Common myeloid progenitor, CD34-positive (primary cell): ENCODE measurements at regions not wholly inside any gene's neighbourhood (a gene's known extent, or its start where the extent isn't known, plus 50 kb on each side); places are given as distances from the start of the nearest gene placed in this dataset.
"Not testable (repeated sequence)": the region's sequence is repeated elsewhere in the genome, so short reads cannot be mapped to it uniquely, and the experiment has no call there.

Experiments
- CTCF ChIA-PET: fragments of 350-600 bp; sonication (Branson Sonifier 250); formaldehyde crosslinking; loops from one replicate; lab custom pipeline; 2021; ENCODE audit warnings: antibody characterized with exemption; lab: Charles Lee
- POLR2A ChIA-PET: fragments of 350-600 bp; sonication (Branson Sonifier 250); formaldehyde crosslinking; loops from one replicate; lab custom pipeline; 2021; ENCODE audit warnings: antibody characterized with exemption; lab: Charles Lee
- DNase-seq, 3 donors: peaks; one replicate each; pipeline versions ENCODE4 v3.0.0 to v3.0.0-alpha.2; 2013
- H3K27ac ChIP-seq, 2 experiments: 1 replicate in 1 of 2; 2 replicates in 1 of 2; pipeline ENCODE4 v1.7.0; 2013; ENCODE audit warnings: inconsistent platforms in 2 of 2, low read length in 2 of 2, mild to moderate bottlenecking in 2 of 2, low read depth in 1 of 2, moderate library complexity in 1 of 2; ENCODE audit not compliant: severe bottlenecking in 2 of 2, insufficient read depth in 1 of 2, poor library complexity in 1 of 2
- H3K27me3 ChIP-seq, 5 experiments: replicated peaks in 2 of 5; 1 replicate in 3 of 5; 2 replicates in 2 of 5; pipeline versions ENCODE4 v1.6.1 to v1.7.0; 2013; ENCODE audit warnings: low read length in 4 of 5, mild to moderate bottlenecking in 2 of 5, moderate library complexity in 2 of 5, inconsistent platforms in 1 of 5; ENCODE audit not compliant: insufficient read depth in 5 of 5, control insufficient read depth in 4 of 5
- H3K36me3 ChIP-seq, 4 experiments: 1 replicate in 2 of 4; 2 replicates in 2 of 4; pipeline versions ENCODE4 v1.6.1 to v1.7.0; 2013; ENCODE audit warnings: low read length in 3 of 4, control low read depth in 1 of 4, mild to moderate bottlenecking in 1 of 4; ENCODE audit not compliant: control insufficient read depth in 4 of 4, insufficient read depth in 4 of 4
- H3K4me1 ChIP-seq, 4 experiments: 1 replicate in 3 of 4; 2 replicates in 1 of 4; pipeline versions ENCODE4 v1.6.1 to v1.7.1; 2013; ENCODE audit warnings: low read length in 3 of 4, mild to moderate bottlenecking in 3 of 4, control low read depth in 1 of 4, inconsistent platforms in 1 of 4, moderate library complexity in 1 of 4; ENCODE audit not compliant: control insufficient read depth in 4 of 4, insufficient read depth in 4 of 4; ENCODE audit errors: control extremely low read depth in 1 of 4
- H3K4me3 ChIP-seq, 7 experiments: 1 replicate in 4 of 7; 2 replicates in 3 of 7; pipeline versions ENCODE4 v1.5.1 to v1.7.0; 2013; ENCODE audit warnings: mild to moderate bottlenecking in 7 of 7, low read length in 6 of 7, moderate library complexity in 6 of 7, inconsistent platforms in 2 of 7, low read depth in 2 of 7, control low read depth in 1 of 7; ENCODE audit not compliant: insufficient read depth in 4 of 7, control insufficient read depth in 1 of 7; ENCODE audit errors: extremely low read depth in 1 of 7
- H3K9me3 ChIP-seq, 5 experiments: 1 replicate in 4 of 5; 2 replicates in 1 of 5; pipeline versions ENCODE4 v1.6.1 to v1.7.1; 2013; ENCODE audit warnings: low read length in 4 of 5, mild to moderate bottlenecking in 2 of 5, inconsistent platforms in 1 of 5, low read depth in 1 of 5, moderate library complexity in 1 of 5; ENCODE audit not compliant: control insufficient read depth in 4 of 5, insufficient read depth in 2 of 5; ENCODE audit errors: control extremely low read depth in 1 of 5
- WGBS: methylation state at CpG from one replicate; pipeline ENCODE4 v1.1.5; 2013; ENCODE audit not compliant: insufficient coverage; 5-methylcytosine and 5-hydroxymethylcytosine counted together

DNA sequence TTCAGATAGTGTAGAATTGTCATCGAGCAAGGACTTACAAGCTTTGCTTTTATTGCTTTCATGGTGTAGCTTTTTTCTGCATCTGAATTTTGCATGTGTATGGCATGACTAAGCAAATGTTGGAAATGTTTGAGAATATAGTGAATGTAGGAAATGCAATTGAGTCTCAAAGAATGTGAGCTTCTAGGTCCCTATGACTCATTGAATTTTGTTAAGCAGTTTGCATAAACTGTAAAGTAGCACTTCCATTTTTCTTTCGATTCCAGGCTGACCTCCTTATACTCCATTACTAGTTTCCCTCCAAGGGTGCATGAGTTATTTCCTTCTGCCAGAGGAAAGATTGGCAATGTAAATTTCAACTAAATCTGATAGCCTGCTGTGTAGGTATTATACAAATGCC, 619.2 kb downstream of the DIPK2A start:
- no peak overlapping the region for H3K4me3 ChIP-seq
- H3K27ac ChIP-seq: no peak overlapping the region
- DNase-seq: peak in 2 of 3 donors; percentile 15 to 29
- H3K9me3 ChIP-seq: peaks cover 0 to under 1% (median 0%) of the 10 kb centered on the region in 5 experiments
- WGBS: 92% methylated on average over 2 of the region's 2 CpGs
- peaks cover 0 to 6% (median 2%) of the 10 kb centered on the region in 4 experiments for H3K4me1 ChIP-seq
- no peaks in the 10 kb centered on the region for H3K27me3 ChIP-seq
- no peaks in the 10 kb centered on the region for H3K36me3 ChIP-seq
- ChIA-PET CTCF (no interaction called here), POLR2A (no interaction called here)

DNA sequence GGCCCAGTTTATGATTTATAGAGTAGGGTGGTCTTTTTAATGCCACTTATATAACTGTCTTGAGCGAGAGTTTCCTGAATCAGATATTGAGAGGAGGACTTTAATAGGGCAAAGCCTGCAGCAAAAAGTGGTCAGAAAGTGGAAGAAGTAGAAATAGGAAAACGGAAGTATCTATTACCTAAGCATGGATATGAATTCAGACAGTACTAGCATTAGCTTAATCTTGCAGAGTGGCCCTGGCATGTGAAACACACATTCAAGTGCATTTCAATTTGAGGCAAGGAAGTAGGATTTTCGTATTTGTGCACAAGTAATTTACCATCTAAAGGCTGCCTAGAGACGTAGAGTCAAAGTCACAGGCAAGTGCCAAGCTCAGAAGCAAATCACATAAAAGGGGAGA, 622.3 kb downstream of the DIPK2A start:
- Histone ChIP-seq H3K4me1 (no peaks in the 10 kb centered on the region), H3K27me3 (no peaks in the 10 kb centered on the region), H3K9me3 (peaks cover 0 to 9% (median 4%) of the 10 kb centered on the region in 5 experiments), H3K27ac (no peak overlapping the region), H3K4me3 (no peak overlapping the region), H3K36me3 (no peaks in the 10 kb centered on the region)
- 86% methylated on average over 3 of the region's 4 CpGs for WGBS
- CTCF ChIA-PET: no interaction called here
- POLR2A ChIA-PET: interaction anchor here (0.6 kb wide), 1 partner anchor 78 kb away, joined by 4 read pairs; no protein-coding TSS in a partner anchor
- peak in 1 of 3 donors; percentile 6 for DNase-seq

GRCh38 chr3:144620236-144620635, 648.6 kb downstream of the DIPK2A start:
- 92% methylated on average over 7 of the region's 7 CpGs for WGBS
- H3K27me3 ChIP-seq, DNase-seq, POLR2A ChIA-PET, H3K4me1 ChIP-seq, H3K4me3 ChIP-seq, H3K36me3 ChIP-seq, CTCF ChIA-PET, H3K27ac ChIP-seq, H3K9me3 ChIP-seq: not testable (repeated sequence)

DNA sequence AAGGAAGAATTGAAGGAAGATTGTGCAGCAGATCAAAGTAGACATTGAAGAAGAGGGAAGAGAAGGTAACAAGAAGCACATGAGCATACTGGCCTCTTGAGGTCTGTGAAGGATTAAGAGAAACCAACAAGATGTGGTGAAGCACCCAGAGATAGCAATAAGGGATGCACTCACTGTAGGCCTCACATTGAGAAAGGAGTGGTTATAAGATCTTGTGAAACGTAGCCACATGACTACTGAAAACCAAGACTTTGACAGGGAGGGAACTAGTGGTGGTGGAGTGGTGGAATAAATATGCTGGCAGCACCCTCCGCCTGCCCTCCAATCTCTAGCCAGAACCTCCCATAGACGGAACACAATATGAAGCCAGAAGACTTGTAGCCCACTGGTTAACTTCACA, 651.2 kb downstream of the DIPK2A start:
- Histone ChIP-seq H3K9me3 (peaks cover 0 to 1% (median 0%) of the 10 kb centered on the region in 5 experiments), H3K36me3 (no peaks in the 10 kb centered on the region), H3K27ac (no peak overlapping the region), H3K27me3 (no peaks in the 10 kb centered on the region), H3K4me3 (no peak overlapping the region), H3K4me1 (no peaks in the 10 kb centered on the region)
- ChIA-PET CTCF (no interaction called here), POLR2A (no interaction called here)
- peak in 2 of 3 donors; percentile 2 to 3 for DNase-seq
- WGBS: 96% methylated on average over 3 of the region's 3 CpGs

DNA sequence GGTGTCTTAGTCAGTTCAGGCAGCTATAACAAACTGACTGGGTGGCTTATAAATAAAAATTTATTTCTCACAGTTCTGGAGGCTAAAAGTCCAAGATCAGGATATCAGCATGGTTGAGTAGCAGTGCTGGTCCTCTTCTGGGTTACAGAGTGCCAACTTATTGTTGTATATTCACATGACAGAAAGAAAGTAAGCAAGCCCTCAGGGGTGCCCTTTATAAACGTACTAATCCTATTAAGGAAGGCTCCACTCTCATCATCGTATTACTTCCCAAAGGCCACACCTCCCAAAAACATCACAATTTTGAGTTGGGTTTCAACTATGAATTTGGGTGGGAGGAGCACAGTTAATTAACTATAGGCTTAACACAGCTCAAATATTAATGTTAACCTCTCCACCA, 653.0 kb downstream of the DIPK2A start:
- CTCF ChIA-PET: no interaction called here
- Histone ChIP-seq H3K36me3 (no peaks in the 10 kb centered on the region), H3K9me3 (no peaks in the 10 kb centered on the region), H3K4me3 (no peak overlapping the region), H3K27ac (no peak overlapping the region), H3K27me3 (no peaks in the 10 kb centered on the region), H3K4me1 (no peaks in the 10 kb centered on the region)
- POLR2A ChIA-PET: no interaction called here
- WGBS: no CpG with 5 or more reads among the region's 2 CpGs
- no peak for DNase-seq

DNA sequence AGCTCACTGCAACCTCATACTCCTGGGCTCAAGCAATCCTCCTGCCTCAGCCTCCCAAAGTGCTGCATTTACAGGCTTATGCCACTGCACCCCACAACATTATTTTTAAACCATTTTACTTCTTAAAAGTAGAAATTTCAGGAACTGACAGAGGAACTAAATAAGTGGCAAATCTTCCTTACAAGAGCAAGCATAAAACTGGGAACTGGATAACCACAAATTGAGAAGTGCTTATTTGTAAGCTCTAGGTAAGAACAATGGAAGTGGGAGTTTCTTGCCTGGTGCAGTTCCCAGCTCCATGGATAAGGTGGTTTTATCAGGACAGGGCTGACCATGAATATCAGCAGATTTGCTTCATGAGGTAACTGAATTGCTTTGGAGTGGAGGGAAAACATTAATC, 655.2 kb downstream of the DIPK2A start:
- Histone ChIP-seq H3K27me3 (no peaks in the 10 kb centered on the region), H3K9me3 (no peaks in the 10 kb centered on the region), H3K4me3 (no peak overlapping the region), H3K4me1 (no peaks in the 10 kb centered on the region), H3K36me3 (no peaks in the 10 kb centered on the region), H3K27ac (no peak overlapping the region)
- ChIA-PET POLR2A (no interaction called here), CTCF (no interaction called here)
- DNase-seq: no peak

DNA sequence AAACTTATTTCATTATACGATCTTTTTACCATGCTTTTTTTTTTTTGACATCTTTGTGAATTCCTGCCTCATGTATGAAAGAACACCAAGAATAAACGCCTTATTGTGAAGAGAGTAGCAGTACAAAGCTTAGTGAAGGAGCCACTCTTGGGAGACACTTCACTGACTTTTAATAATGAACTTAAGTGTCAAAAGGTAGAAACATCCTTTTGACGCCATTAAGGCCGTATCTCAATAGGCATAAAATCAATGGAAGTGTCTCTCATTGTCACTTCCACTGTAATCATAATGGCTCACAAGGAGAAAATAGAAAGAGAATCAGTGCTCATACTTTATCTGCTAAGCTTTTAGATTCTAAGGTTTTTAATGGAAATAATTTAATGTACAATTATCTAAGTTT, 657.8 kb downstream of the DIPK2A start:
- no peaks in the 10 kb centered on the region for H3K27me3 ChIP-seq
- WGBS: 100% methylated on average over 1 of the region's 4 CpGs
- ChIA-PET POLR2A (no interaction called here), CTCF (no interaction called here)
- H3K27ac ChIP-seq: no peak overlapping the region
- H3K4me3 ChIP-seq: no peak overlapping the region
- no peaks in the 10 kb centered on the region for H3K4me1 ChIP-seq
- peaks cover 0 to 1% (median 0%) of the 10 kb centered on the region in 5 experiments for H3K9me3 ChIP-seq
- no peaks in the 10 kb centered on the region for H3K36me3 ChIP-seq
- no peak for DNase-seq
